OCI-LY7 (cell line): ENCODE measurements at regions not wholly inside any gene's neighbourhood (a gene's known extent, or its start where the extent isn't known, plus 50 kb on each side); places are given as distances from the start of the nearest gene placed in this dataset.

ENCODE experiments used
- BruUV-seq: library from RNA; stranded (reverse); fragments of 400-500 nt; replicated peaks from 2 replicates; lab custom pipeline; 2021; lab: Mats Ljungman, UMichigan
- CTCF ChIA-PET: fragments of 300-600 bp; sonication (Branson Sonifier 250); formaldehyde crosslinking; loops from one replicate; lab custom pipeline; 2022; ENCODE audit warnings: antibody characterized with exemption; ENCODE audit not compliant: unreplicated experiment; lab: Charles Lee
- POLR2A ChIA-PET: fragments of 300-600 bp; sonication (Branson Sonifier 250); formaldehyde crosslinking; loops from one replicate; lab custom pipeline; 2022; ENCODE audit warnings: antibody characterized with exemption; lab: Charles Lee
- DNase-seq: peaks from one replicate; pipeline ENCODE4 v3.0.0-alpha.2; 2015; ENCODE audit warnings: low spot score
- H2AFZ ChIP-seq: fragments of 200-600 bp; sonication (generic), shearing (Covaris generic); 2 replicates; pipeline ENCODE4 v1.6.1; 2014; ENCODE audit warnings: mild to moderate bottlenecking, antibody characterized with exemption, low read length, moderate library complexity
- H3K27ac ChIP-seq: fragments of 200-600 bp; sonication (generic); 2 replicates; pipeline ENCODE4 v1.5.1; 2014; ENCODE audit warnings: mixed run types, low read depth, mild to moderate bottlenecking, moderate library complexity, low read length, inconsistent platforms; ENCODE audit not compliant: poor library complexity, severe bottlenecking
- H3K36me3 ChIP-seq: fragments of 200-600 bp; sonication (generic); 2 replicates; pipeline ENCODE4 v1.6.1; 2014; ENCODE audit warnings: mild to moderate bottlenecking, antibody characterized with exemption, low read length, moderate library complexity, mixed read lengths; ENCODE audit not compliant: insufficient read depth
- H3K4me1 ChIP-seq: fragments of 200-600 bp; sonication (generic); 2 replicates; pipeline ENCODE4 v1.5.1; 2014; ENCODE audit warnings: mild to moderate bottlenecking, low read length; ENCODE audit not compliant: insufficient read depth, poor library complexity, severe bottlenecking
- H3K4me2 ChIP-seq: fragments of 200-600 bp; sonication (generic); 2 replicates; pipeline ENCODE4 v1.6.1; 2014; ENCODE audit warnings: mild to moderate bottlenecking, low read length
- H3K4me3 ChIP-seq: fragments of 200-600 bp; sonication (generic); 2 replicates; pipeline ENCODE4 v1.5.1; 2014; ENCODE audit warnings: mild to moderate bottlenecking, low read depth, low read length; ENCODE audit not compliant: poor library complexity, severe bottlenecking
- H3K79me2 ChIP-seq: fragments of 200-600 bp; sonication (generic); 2 replicates; pipeline ENCODE4 v1.6.1; 2016; ENCODE audit warnings: low read depth, mild to moderate bottlenecking, low read length, moderate library complexity, mixed read lengths; ENCODE audit not compliant: insufficient read depth
- H3K9me2 ChIP-seq: fragments of 200-600 bp; sonication (generic); 2 replicates; pipeline ENCODE4 v1.6.1; 2016; ENCODE audit warnings: mild to moderate bottlenecking, low read length, mixed read lengths; ENCODE audit not compliant: insufficient read depth
- H3K9me3 ChIP-seq: fragments of 200-600 bp; sonication (generic); 2 replicates; pipeline ENCODE4 v1.6.1; 2014; ENCODE audit warnings: mild to moderate bottlenecking, mixed run types, low read length, mixed read lengths
- H4K20me1 ChIP-seq: fragments of 200-600 bp; sonication (generic); 2 replicates; pipeline ENCODE4 v1.6.1; 2014; ENCODE audit warnings: mild to moderate bottlenecking, antibody characterized with exemption, low read length, moderate library complexity, mixed read lengths; ENCODE audit not compliant: insufficient read depth
- EZH2phosphoT487 ChIP-seq: fragments of 200-600 bp; sonication (generic); IDR thresholded peaks from 2 replicates; pipeline ENCODE4 v1.6.1; 2018; ENCODE audit warnings: low read depth, borderline replicate concordance, mild to moderate bottlenecking, mixed run types, antibody characterized with exemption, low read length, moderate library complexity, mixed read lengths
- intact Hi-C: fragments of 100-400 bp; cut with micrococcal nuclease; formaldehyde crosslinking; loops from one replicate; pipeline ENCODE4 v1.10.0; 2022; ENCODE audit not compliant: unreplicated experiment
- TF ChIP-seq, protein P1 (sequence below): fragments of 200-600 bp; sonication (generic); conservative IDR thresholded peaks from 2 replicates; pipeline ENCODE4 v1.5.1; 2014; ENCODE audit warnings: mild to moderate bottlenecking, antibody characterized with exemption, low read length, moderate library complexity, mixed read lengths

DNA sequence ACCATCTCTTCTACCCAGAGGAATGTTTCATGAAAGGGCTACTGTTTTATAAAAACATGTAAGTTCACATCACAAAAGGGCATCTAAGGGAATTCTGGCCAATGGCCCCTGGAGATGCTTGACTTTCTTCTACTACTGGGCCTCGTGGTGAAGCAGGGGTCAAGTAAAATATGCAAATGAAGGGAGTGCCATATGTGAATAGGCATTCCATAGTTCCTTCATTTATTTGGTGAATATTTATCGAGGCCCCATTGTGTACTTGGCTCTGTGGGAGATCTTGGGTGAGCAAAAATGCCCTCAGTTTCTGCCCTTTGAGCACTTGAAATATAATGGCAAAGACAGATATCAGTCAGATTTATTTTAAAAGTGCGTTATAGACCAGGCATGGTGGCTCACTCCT, 101.3 kb upstream of the CACNA2D3 start:
- no peaks in the 10 kb centered on the region for H3K9me3 ChIP-seq
- DNase-seq, result no peak
- no peak overlapping the region for H3K4me2 ChIP-seq
- ChIA-PET POLR2A (no interaction called here), CTCF (no interaction called here)
- H3K4me3 ChIP-seq, result no peak overlapping the region
- H3K4me1 ChIP-seq, result no peaks in the 10 kb centered on the region
- TF ChIP-seq, protein P1, sequence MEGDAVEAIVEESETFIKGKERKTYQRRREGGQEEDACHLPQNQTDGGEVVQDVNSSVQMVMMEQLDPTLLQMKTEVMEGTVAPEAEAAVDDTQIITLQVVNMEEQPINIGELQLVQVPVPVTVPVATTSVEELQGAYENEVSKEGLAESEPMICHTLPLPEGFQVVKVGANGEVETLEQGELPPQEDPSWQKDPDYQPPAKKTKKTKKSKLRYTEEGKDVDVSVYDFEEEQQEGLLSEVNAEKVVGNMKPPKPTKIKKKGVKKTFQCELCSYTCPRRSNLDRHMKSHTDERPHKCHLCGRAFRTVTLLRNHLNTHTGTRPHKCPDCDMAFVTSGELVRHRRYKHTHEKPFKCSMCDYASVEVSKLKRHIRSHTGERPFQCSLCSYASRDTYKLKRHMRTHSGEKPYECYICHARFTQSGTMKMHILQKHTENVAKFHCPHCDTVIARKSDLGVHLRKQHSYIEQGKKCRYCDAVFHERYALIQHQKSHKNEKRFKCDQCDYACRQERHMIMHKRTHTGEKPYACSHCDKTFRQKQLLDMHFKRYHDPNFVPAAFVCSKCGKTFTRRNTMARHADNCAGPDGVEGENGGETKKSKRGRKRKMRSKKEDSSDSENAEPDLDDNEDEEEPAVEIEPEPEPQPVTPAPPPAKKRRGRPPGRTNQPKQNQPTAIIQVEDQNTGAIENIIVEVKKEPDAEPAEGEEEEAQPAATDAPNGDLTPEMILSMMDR, result no peak
- TF ChIP-seq EZH2phosphoT487, result no peak
- no peak overlapping the region for H3K27ac ChIP-seq
- no peaks in the 10 kb centered on the region for H3K79me2 ChIP-seq
- no peaks in the 10 kb centered on the region for H3K36me3 ChIP-seq
- H4K20me1 ChIP-seq, result no peaks in the 10 kb centered on the region
- H2AFZ ChIP-seq, result no peak overlapping the region
- no TSS peak for BruUV-seq
- no peaks in the 10 kb centered on the region for H3K9me2 ChIP-seq
- intact Hi-C loops, result no loop called here

GRCh38 chr3:54020436-54020835, 101.9 kb upstream of the CACNA2D3 start:
- POLR2A ChIA-PET, result no interaction called here

GRCh38 chr3:54014067-54014466, 108.3 kb upstream of the CACNA2D3 start:
- Histone ChIP-seq H3K4me3 (no peak overlapping the region), H3K4me1 (no peaks in the 10 kb centered on the region), H3K9me3 (no peaks in the 10 kb centered on the region), H3K36me3 (no peaks in the 10 kb centered on the region), H3K27ac (no peak overlapping the region), H3K4me2 (no peak overlapping the region), H3K79me2 (no peaks in the 10 kb centered on the region), H3K9me2 (no peaks in the 10 kb centered on the region; the same call in 1 of the 2 replicates), H2AFZ (no peak overlapping the region), H4K20me1 (no peaks in the 10 kb centered on the region)
- TF ChIP-seq EZH2phosphoT487, result no peak
- TF ChIP-seq, protein P1, result no peak
- ChIA-PET POLR2A (interaction anchor here (0.7 kb wide), 1 partner anchor 169 kb away, joined by 3 read pairs; no protein-coding TSS in a partner anchor), CTCF (no interaction called here)
- intact Hi-C loops, result no loop called here
- DNase-seq, result no peak
- no TSS peak for BruUV-seq

More at GRCh38 chr3:54020436-54020835, 101.9 kb upstream of the CACNA2D3 start:
- no TSS peak for BruUV-seq
- TF ChIP-seq EZH2phosphoT487, result no peak
- TF ChIP-seq, protein P1, result no peak
- Histone ChIP-seq H3K36me3 (no peaks in the 10 kb centered on the region), H3K4me1 (no peaks in the 10 kb centered on the region), H4K20me1 (no peaks in the 10 kb centered on the region), H3K4me3 (no peak overlapping the region), H3K4me2 (no peak overlapping the region), H2AFZ (no peak overlapping the region), H3K9me3 (no peaks in the 10 kb centered on the region), H3K9me2 (no peaks in the 10 kb centered on the region; the same call in 1 of the 2 replicates), H3K79me2 (no peaks in the 10 kb centered on the region), H3K27ac (no peak overlapping the region)
- CTCF ChIA-PET, result no interaction called here
- DNase-seq, result no peak
- intact Hi-C loops, result no loop called here
